Astrocyte (in vitro differentiated cells and primary cell): ENCODE measurements at regions not wholly inside any gene's neighbourhood (a gene's known extent, or its start where the extent isn't known, plus 50 kb on each side); places are given as distances from the start of the nearest gene placed in this dataset.

Experiments
- DNase-seq: peaks from one replicate; pipeline ENCODE4 v3.0.0-alpha.2; 2010; ENCODE audit warnings: low read depth
- FAIRE-seq: peaks from 2 replicates; lab custom pipeline; 2011; peaks lifted over from hg19 to GRCh38; lab: Jason Lieb, UNC
- H2AFZ ChIP-seq: 2 replicates; pipeline ENCODE4 v1.6.0; 2012; ENCODE audit warnings: low read depth, low read length, inconsistent platforms
- H3K27ac ChIP-seq: 2 replicates; pipeline ENCODE4 v1.5.1; 2011; ENCODE audit warnings: low read depth, low read length, inconsistent platforms
- H3K27me3 ChIP-seq: 2 replicates; pipeline ENCODE4 v1.6.0; 2011; ENCODE audit warnings: low read length, inconsistent platforms; ENCODE audit not compliant: insufficient read depth
- H3K36me3 ChIP-seq: 2 replicates; pipeline ENCODE4 v1.5.1; 2011; ENCODE audit warnings: low read length, inconsistent platforms; ENCODE audit not compliant: insufficient read depth
- H3K4me1 ChIP-seq: 2 replicates; pipeline ENCODE4 v1.5.1; 2011; ENCODE audit warnings: low read length, inconsistent platforms; ENCODE audit not compliant: insufficient read depth
- H3K4me2 ChIP-seq: 2 replicates; pipeline ENCODE4 v1.6.0; 2012; ENCODE audit warnings: low read length, inconsistent platforms
- H3K4me3 ChIP-seq: 2 replicates; pipeline ENCODE4 v1.5.1; 2011; ENCODE audit warnings: low read depth, mild to moderate bottlenecking, low read length, inconsistent platforms; ENCODE audit not compliant: insufficient read depth
- H3K79me2 ChIP-seq: 2 replicates; pipeline ENCODE4 v1.6.0; 2012; ENCODE audit warnings: mild to moderate bottlenecking, low read length, inconsistent platforms; ENCODE audit not compliant: insufficient read depth
- H3K9ac ChIP-seq: 2 replicates; pipeline ENCODE4 v1.6.0; 2012; ENCODE audit warnings: mild to moderate bottlenecking, low read length, inconsistent platforms
- H3K9me3 ChIP-seq: 2 replicates; pipeline ENCODE4 v1.5.1; 2012; ENCODE audit warnings: low read depth, mild to moderate bottlenecking, low read length, inconsistent platforms; ENCODE audit not compliant: insufficient read depth
- H4K20me1 ChIP-seq: 2 replicates; pipeline ENCODE4 v1.6.0; 2012; ENCODE audit warnings: low read length, inconsistent platforms; ENCODE audit not compliant: insufficient read depth
- H3K27ac Mint-ChIP-seq: one replicate; pipeline ENCODE4 v1.8.0; 2021; ENCODE audit warnings: mild to moderate bottlenecking, mixed read lengths; ENCODE audit not compliant: unreplicated experiment
- H3K27me3 Mint-ChIP-seq: one replicate; pipeline ENCODE4 v1.8.0; 2021; ENCODE audit warnings: low read depth, mixed read lengths; ENCODE audit not compliant: unreplicated experiment
- H3K36me3 Mint-ChIP-seq: one replicate; pipeline ENCODE4 v1.8.0; 2021; ENCODE audit warnings: low read depth, mixed read lengths; ENCODE audit not compliant: unreplicated experiment
- H3K4me1 Mint-ChIP-seq: one replicate; pipeline ENCODE4 v1.8.0; 2021; ENCODE audit warnings: low read depth, mixed read lengths; ENCODE audit not compliant: unreplicated experiment
- H3K4me3 Mint-ChIP-seq: one replicate; pipeline ENCODE4 v1.8.0; 2021; ENCODE audit warnings: mild to moderate bottlenecking, moderate library complexity, mixed read lengths; ENCODE audit not compliant: unreplicated experiment
- H3K9me3 Mint-ChIP-seq: one replicate; pipeline ENCODE4 v1.8.0; 2021; ENCODE audit warnings: mild to moderate bottlenecking, mixed read lengths; ENCODE audit not compliant: unreplicated experiment
- EZH2 ChIP-seq: IDR thresholded peaks from 2 replicates; pipeline ENCODE4 v1.6.1; 2012; ENCODE audit warnings: mild to moderate bottlenecking, low read length, inconsistent platforms; ENCODE audit not compliant: insufficient read depth
- TF ChIP-seq, protein P1 (sequence below): IDR thresholded peaks from 2 replicates; pipeline ENCODE4 v1.5.1; 2011; ENCODE audit warnings: low read depth, mild to moderate bottlenecking, inconsistent platforms, low read length, moderate library complexity; ENCODE audit not compliant: insufficient read depth

DNA sequence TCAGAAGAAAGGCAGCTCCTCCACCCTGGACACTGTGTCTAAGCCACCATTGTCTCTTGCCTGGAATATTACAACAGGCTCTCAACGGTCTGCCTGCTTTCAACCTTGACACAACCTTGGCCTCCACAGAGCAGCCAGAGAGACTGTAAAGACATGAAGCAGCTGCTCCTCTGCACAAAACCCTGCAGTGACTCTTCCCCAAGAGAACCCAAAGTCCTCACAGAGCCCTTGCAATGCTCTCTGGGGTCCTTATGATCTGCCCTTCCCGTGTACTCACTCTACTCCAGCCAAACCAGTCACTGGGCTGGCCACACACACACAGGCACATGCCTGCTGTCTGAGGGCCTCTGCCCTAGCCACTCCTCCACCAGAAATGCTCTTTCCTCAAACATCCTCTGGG is 75.9 kb upstream of the CPEB2 start:
- Mint-ChIP-seq H3K36me3 (no peaks in the 10 kb centered on the region), H3K4me1 (no peaks in the 10 kb centered on the region), H3K4me3 (no peak overlapping the region), H3K27me3 (peaks cover 7% of the 10 kb centered on the region), H3K27ac (no peak overlapping the region), H3K9me3 (peaks cover 6% of the 10 kb centered on the region)
- no peaks in the 10 kb centered on the region for H3K4me1 ChIP-seq
- H3K27ac ChIP-seq = no peak overlapping the region
- TF ChIP-seq EZH2 = no peak
- TF ChIP-seq, protein P1, sequence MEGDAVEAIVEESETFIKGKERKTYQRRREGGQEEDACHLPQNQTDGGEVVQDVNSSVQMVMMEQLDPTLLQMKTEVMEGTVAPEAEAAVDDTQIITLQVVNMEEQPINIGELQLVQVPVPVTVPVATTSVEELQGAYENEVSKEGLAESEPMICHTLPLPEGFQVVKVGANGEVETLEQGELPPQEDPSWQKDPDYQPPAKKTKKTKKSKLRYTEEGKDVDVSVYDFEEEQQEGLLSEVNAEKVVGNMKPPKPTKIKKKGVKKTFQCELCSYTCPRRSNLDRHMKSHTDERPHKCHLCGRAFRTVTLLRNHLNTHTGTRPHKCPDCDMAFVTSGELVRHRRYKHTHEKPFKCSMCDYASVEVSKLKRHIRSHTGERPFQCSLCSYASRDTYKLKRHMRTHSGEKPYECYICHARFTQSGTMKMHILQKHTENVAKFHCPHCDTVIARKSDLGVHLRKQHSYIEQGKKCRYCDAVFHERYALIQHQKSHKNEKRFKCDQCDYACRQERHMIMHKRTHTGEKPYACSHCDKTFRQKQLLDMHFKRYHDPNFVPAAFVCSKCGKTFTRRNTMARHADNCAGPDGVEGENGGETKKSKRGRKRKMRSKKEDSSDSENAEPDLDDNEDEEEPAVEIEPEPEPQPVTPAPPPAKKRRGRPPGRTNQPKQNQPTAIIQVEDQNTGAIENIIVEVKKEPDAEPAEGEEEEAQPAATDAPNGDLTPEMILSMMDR = no peak
- no peak overlapping the region for H3K4me3 ChIP-seq
- FAIRE-seq (no peak), DNase-seq (no peak)
- no peaks in the 10 kb centered on the region for H3K36me3 ChIP-seq
- H2AFZ ChIP-seq = no peak overlapping the region
- H3K9me3 ChIP-seq = no peaks in the 10 kb centered on the region
- no peak overlapping the region for H3K4me2 ChIP-seq
- H3K79me2 ChIP-seq = no peaks in the 10 kb centered on the region
- no peak overlapping the region for H3K9ac ChIP-seq
- H4K20me1 ChIP-seq = no peaks in the 10 kb centered on the region
- H3K27me3 ChIP-seq = no peaks in the 10 kb centered on the region

DNA sequence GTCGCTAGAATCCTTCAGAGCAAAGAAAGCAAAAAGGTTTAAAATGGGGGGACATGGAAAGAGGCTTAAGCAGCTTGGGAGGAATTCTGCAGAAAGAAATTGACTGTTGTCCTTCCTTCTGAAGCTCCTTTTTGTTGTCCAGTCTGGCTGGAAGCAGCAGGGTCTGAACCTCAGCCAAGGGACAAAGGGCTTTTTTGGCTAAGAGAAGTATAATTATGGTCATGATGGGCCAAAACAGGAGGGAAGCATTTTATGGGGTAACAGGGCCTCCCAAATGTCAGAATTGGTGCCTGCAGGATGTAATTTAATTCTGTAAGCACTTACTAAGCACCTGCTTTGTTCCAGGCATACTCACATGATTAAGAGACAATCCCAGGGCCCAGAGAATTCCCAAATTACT is 74.2 kb upstream of the CPEB2 start:
- H3K4me3 ChIP-seq = no peak overlapping the region
- FAIRE-seq (no peak), DNase-seq (no peak)
- H3K27me3 ChIP-seq = no peaks in the 10 kb centered on the region
- Mint-ChIP-seq H3K27me3 (peaks cover 7% of the 10 kb centered on the region), H3K36me3 (no peaks in the 10 kb centered on the region), H3K4me3 (no peak overlapping the region), H3K4me1 (no peaks in the 10 kb centered on the region), H3K27ac (no peak overlapping the region), H3K9me3 (peaks cover 6% of the 10 kb centered on the region)
- no peaks in the 10 kb centered on the region for H4K20me1 ChIP-seq
- no peak overlapping the region for H3K4me2 ChIP-seq
- no peaks in the 10 kb centered on the region for H3K36me3 ChIP-seq
- no peak overlapping the region for H3K27ac ChIP-seq
- no peak overlapping the region for H3K9ac ChIP-seq
- H3K4me1 ChIP-seq = no peaks in the 10 kb centered on the region
- H3K79me2 ChIP-seq = no peaks in the 10 kb centered on the region
- no peaks in the 10 kb centered on the region for H3K9me3 ChIP-seq
- no peak overlapping the region for H2AFZ ChIP-seq
- no peak for TF ChIP-seq EZH2
- TF ChIP-seq, protein P1 = no peak

DNA sequence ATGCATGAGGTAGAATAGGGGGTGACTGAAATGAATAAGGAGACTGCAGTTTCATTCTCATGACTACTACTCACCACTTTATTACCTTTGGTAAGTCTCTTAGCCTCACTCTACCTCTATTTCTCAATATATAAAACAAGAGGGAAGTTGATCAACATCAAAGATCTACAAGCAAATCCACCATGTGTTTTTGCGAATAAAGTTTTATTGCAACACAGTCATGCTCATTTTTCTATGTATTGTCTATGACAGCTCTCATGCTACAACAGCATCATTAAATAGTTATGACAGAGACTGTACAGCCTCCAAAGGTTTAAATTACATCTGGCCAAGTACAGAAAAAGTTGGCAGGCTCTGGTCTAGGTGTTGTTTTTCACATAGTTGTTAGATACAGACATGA is 72.6 kb upstream of the CPEB2 start:
- FAIRE-seq (no peak), DNase-seq (no peak)
- Histone ChIP-seq H3K9me3 (no peaks in the 10 kb centered on the region), H3K79me2 (no peaks in the 10 kb centered on the region), H2AFZ (no peak overlapping the region), H3K36me3 (no peaks in the 10 kb centered on the region), H3K27me3 (no peaks in the 10 kb centered on the region), H3K4me1 (no peaks in the 10 kb centered on the region), H3K4me3 (no peak overlapping the region), H4K20me1 (no peaks in the 10 kb centered on the region), H3K9ac (no peak overlapping the region), H3K27ac (no peak overlapping the region), H3K4me2 (no peak overlapping the region)
- Mint-ChIP-seq H3K27me3 (peaks cover 7% of the 10 kb centered on the region), H3K9me3 (peaks cover 6% of the 10 kb centered on the region), H3K27ac (no peak overlapping the region), H3K36me3 (no peaks in the 10 kb centered on the region), H3K4me1 (no peaks in the 10 kb centered on the region), H3K4me3 (no peak overlapping the region)
- TF ChIP-seq, protein P1 = no peak
- TF ChIP-seq EZH2 = no peak
